Glutamatergic neuron (in vitro differentiated cells): ENCODE measurements at regions not wholly inside any gene's neighbourhood (a gene's known extent, or its start where the extent isn't known, plus 50 kb on each side); places are given as distances from the start of the nearest gene placed in this dataset.

Source experiments
- DNase-seq: peaks from one replicate; pipeline ENCODE4 v3.0.0; 2022
- H3K27ac Mint-ChIP-seq: one replicate; pipeline ENCODE4 v1.8.0; 2020; ENCODE audit warnings: mild to moderate bottlenecking, mixed read lengths, inconsistent platforms; ENCODE audit not compliant: unreplicated experiment
- H3K27me3 Mint-ChIP-seq: one replicate; pipeline ENCODE4 v1.8.0; 2020; ENCODE audit warnings: mild to moderate bottlenecking, moderate library complexity, mixed read lengths, inconsistent platforms; ENCODE audit not compliant: unreplicated experiment
- H3K36me3 Mint-ChIP-seq: one replicate; pipeline ENCODE4 v1.8.0; 2020; ENCODE audit warnings: mild to moderate bottlenecking, mixed read lengths, inconsistent platforms; ENCODE audit not compliant: unreplicated experiment
- H3K4me1 Mint-ChIP-seq: one replicate; pipeline ENCODE4 v1.8.0; 2020; ENCODE audit warnings: mild to moderate bottlenecking, low read depth, mixed read lengths, inconsistent platforms; ENCODE audit not compliant: unreplicated experiment
- H3K4me3 Mint-ChIP-seq: one replicate; pipeline ENCODE4 v1.8.0; 2020; ENCODE audit warnings: mild to moderate bottlenecking, mixed read lengths, inconsistent platforms; ENCODE audit not compliant: unreplicated experiment
- H3K9me3 Mint-ChIP-seq: one replicate; pipeline ENCODE4 v1.8.0; 2020; ENCODE audit warnings: mild to moderate bottlenecking, moderate library complexity, mixed read lengths, inconsistent platforms; ENCODE audit not compliant: unreplicated experiment
- TF ChIP-seq, protein P1 (sequence below): fragments of 200-600 bp; sonication (generic); IDR thresholded peaks from one replicate; pipeline ENCODE4 v1.5.0; 2021; ENCODE audit not compliant: partially characterized antibody, unreplicated experiment

GRCh38 chr17:79148584-79148983 is 74.0 kb downstream of the ENGASE start:
- TF ChIP-seq, protein P1, sequence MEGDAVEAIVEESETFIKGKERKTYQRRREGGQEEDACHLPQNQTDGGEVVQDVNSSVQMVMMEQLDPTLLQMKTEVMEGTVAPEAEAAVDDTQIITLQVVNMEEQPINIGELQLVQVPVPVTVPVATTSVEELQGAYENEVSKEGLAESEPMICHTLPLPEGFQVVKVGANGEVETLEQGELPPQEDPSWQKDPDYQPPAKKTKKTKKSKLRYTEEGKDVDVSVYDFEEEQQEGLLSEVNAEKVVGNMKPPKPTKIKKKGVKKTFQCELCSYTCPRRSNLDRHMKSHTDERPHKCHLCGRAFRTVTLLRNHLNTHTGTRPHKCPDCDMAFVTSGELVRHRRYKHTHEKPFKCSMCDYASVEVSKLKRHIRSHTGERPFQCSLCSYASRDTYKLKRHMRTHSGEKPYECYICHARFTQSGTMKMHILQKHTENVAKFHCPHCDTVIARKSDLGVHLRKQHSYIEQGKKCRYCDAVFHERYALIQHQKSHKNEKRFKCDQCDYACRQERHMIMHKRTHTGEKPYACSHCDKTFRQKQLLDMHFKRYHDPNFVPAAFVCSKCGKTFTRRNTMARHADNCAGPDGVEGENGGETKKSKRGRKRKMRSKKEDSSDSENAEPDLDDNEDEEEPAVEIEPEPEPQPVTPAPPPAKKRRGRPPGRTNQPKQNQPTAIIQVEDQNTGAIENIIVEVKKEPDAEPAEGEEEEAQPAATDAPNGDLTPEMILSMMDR = no peak
- Mint-ChIP-seq H3K9me3 (peaks cover 3% of the 10 kb centered on the region), H3K4me3 (no peak overlapping the region), H3K36me3 (no peaks in the 10 kb centered on the region), H3K4me1 (peaks cover 6% of the 10 kb centered on the region), H3K27ac (no peak overlapping the region), H3K27me3 (peaks cover 6% of the 10 kb centered on the region)
- no peak for DNase-seq

- peaks cover 6% of the 10 kb centered on the region for H3K27me3 Mint-ChIP-seq
- H3K4me1 Mint-ChIP-seq = peaks cover 6% of the 10 kb centered on the region
- no peak overlapping the region for H3K4me3 Mint-ChIP-seq
- no peak overlapping the region for H3K27ac Mint-ChIP-seq
- H3K9me3 Mint-ChIP-seq = peaks cover 5% of the 10 kb centered on the region
- no peaks in the 10 kb centered on the region for H3K36me3 Mint-ChIP-seq
- DNase-seq = no peak
- TF ChIP-seq, protein P1 = no peak
Observed at GRCh38 chr17:79147746-79148506, 73.3 kb downstream of the ENGASE start.

GRCh38 chr17:79146562-79146961 is 71.9 kb downstream of the ENGASE start:
- peaks cover 5% of the 10 kb centered on the region for H3K9me3 Mint-ChIP-seq
- TF ChIP-seq, protein P1 = no peak
- no peaks in the 10 kb centered on the region for H3K36me3 Mint-ChIP-seq
- no peak overlapping the region for H3K4me3 Mint-ChIP-seq
- H3K4me1 Mint-ChIP-seq = peaks cover 1% of the 10 kb centered on the region
- no peak overlapping the region for H3K27ac Mint-ChIP-seq
- no peak for DNase-seq
- peaks cover 11% of the 10 kb centered on the region for H3K27me3 Mint-ChIP-seq

DNA sequence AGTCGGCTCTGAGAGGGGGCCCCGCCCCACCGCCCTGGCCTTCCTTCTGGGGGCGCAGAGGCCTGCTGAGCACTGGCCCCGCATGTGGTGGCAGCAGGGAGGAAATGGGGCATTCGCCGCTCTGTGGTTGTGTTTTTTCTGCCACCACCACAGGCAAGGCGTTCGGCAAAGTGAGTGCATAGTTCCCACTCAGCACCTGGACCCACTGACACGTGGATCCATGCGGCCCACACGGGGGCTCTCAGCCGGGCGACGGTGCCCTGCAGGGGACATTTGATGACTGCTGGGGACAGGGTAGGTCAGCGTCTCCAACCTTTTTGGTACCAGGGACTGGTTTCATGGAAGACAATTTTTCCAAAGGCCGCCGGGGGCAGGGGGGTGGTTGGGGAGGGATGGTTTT is 70.9 kb downstream of the ENGASE start:
- H3K4me1 Mint-ChIP-seq = peaks cover 1% of the 10 kb centered on the region
- TF ChIP-seq, protein P1 = no peak
- DNase-seq = no peak
- peaks cover 12% of the 10 kb centered on the region for H3K27me3 Mint-ChIP-seq
- H3K27ac Mint-ChIP-seq = no peak overlapping the region
- H3K36me3 Mint-ChIP-seq = no peaks in the 10 kb centered on the region
- peaks cover 5% of the 10 kb centered on the region for H3K9me3 Mint-ChIP-seq
- no peak overlapping the region for H3K4me3 Mint-ChIP-seq

- peaks cover 9% of the 10 kb centered on the region for H3K9me3 Mint-ChIP-seq
- H3K27ac Mint-ChIP-seq = no peak overlapping the region
- H3K4me3 Mint-ChIP-seq = no peak overlapping the region
- H3K36me3 Mint-ChIP-seq = no peaks in the 10 kb centered on the region
- H3K4me1 Mint-ChIP-seq = no peaks in the 10 kb centered on the region
- no peak for DNase-seq
- H3K27me3 Mint-ChIP-seq = peaks cover 16% of the 10 kb centered on the region
- TF ChIP-seq, protein P1 = no peak
Observed at GRCh38 chr17:79144133-79144532, 69.5 kb downstream of the ENGASE start.
